Amniotic stem cell (primary cell): ENCODE measurements at regions not wholly inside any gene's neighbourhood (a gene's known extent, or its start where the extent isn't known, plus 50 kb on each side); places are given as distances from the start of the nearest gene placed in this dataset.
"Not testable (repeated sequence)": the region's sequence is repeated elsewhere in the genome, so short reads cannot be mapped to it uniquely, and the experiment has no call there.

Experiments
- DNase-seq: peaks from one replicate; lab custom pipeline; 2025; lab: John Stamatoyannopoulos, UW

- no peak for DNase-seq
Measured at GRCh38 chr1:81738875-81739274, 61.9 kb upstream of the ADGRL2 start.

- DNase-seq, result no peak
Measured at GRCh38 chr1:81733480-81733879, 67.3 kb upstream of the ADGRL2 start.

DNA sequence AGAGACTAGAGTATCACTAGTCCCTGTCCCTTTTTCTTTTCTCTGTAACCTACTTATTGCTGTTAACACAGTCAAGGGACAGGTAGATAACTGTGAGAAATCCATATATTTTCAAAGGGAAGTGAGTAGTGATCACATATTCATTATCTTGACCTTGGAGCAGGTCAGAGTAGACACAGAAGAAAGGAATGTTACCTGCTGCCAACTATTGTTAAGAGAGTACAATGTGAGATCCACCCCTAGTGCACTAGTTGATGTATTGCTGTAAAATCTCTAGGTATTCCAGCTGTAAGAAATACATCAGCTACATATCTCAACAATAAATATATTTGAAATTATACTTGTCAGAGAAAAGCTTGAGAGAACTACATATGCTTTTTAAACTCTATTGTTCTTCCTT lies 68.7 kb upstream of the ADGRL2 start:
- no peak for DNase-seq

DNA sequence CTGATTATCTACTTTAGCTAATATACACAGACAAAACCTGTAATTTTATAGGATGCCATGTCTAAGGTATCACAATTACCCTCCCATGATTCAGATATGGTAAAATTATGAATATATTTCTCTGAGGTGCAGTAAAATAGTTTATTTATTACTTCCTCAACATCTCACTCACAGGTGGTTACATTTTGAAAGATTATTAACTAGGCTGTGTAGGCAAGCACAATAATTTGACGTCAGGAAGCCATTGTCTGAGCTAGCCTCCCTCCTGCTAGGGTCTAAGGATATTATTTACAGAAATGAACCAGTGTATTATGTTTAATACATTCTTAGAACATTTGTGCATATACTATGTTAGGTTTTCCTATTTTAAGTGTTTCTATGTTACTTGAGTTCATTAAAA lies 69.9 kb upstream of the ADGRL2 start:
- no peak for DNase-seq

DNA sequence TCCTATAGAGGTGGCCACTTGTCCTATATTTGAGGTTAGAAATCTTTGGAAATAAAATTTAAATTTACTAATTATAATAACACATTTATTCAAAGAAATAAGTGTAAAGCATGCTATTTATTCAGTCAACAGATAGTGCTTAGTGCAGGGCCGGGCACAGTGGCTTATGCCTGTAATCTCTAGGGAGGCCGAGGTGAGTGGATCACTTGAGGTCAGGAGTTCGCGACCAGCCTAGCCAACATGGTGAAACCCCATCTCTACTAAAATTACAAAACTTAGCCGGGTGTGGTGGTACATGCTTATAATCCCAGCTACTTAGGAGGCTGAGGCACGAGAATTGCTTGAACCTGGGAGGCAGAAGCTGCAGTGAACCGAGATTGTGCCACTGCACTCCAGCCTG lies 70.4 kb upstream of the ADGRL2 start:
- not testable (repeated sequence) for DNase-seq

- DNase-seq, result no peak
Measured at GRCh38 chr1:81729818-81730217, 70.9 kb upstream of the ADGRL2 start.

DNA sequence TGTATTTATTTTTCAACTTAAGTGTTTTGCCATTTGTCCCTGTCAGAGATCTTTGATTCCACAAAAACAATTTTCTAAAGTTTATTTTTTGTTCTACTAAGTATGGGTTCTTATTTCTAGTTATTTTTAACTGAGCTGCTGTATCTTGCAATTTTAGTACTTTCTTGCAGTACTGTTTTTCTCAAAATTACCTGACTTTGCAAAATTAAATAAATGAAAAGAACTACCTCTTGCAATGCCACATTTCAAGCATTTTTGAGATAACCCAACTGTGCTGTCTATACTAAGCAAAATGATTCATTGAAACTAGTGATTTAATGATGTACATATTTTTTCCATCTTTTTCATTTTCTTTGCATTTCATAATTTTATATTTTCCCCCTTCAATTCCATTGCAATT lies 71.5 kb upstream of the ADGRL2 start:
- no peak for DNase-seq

DNA sequence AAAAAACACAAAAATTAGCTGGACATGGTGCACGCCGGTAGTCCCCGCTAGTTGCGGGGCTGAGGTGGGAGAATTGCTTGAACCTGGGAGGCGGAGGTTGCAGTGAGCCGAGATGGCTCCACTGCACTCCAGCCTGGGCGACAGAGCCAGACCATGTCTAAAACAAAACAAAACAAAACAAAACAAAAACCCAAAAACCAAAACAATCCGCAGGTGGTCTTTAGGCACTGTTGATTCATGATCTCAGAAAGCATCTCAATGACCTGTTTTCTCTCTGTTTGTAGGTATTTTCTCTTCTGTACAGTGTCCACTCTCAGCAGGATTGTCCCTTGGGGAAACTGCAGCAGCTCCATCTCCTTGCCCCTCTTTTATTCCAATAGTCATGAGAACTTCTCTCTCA lies 74.9 kb upstream of the ADGRL2 start:
- DNase-seq, result no peak

GRCh38 chr1:81722631-81723328 lies 78.0 kb upstream of the ADGRL2 start:
- not testable (repeated sequence) for DNase-seq

DNA sequence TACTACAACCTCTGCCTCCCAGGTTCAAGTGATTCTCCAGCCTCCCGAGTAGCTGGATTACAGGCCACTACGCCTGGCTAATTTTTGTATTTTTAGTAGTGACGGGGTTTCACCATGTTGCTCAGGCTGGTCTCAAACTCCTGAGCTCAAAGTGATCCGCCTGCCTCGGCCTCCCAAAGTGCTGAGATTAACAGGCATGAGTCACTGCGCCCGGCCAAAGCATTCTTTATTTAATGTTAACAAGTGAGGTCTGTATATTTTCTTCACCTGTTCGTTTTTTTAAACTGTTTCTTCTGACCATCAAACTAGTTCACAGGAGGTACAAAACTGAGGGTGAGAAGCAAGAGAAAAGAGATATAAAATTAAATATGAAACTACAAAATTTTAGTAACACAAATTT lies 80.5 kb upstream of the ADGRL2 start:
- DNase-seq, result not testable (repeated sequence)

DNA sequence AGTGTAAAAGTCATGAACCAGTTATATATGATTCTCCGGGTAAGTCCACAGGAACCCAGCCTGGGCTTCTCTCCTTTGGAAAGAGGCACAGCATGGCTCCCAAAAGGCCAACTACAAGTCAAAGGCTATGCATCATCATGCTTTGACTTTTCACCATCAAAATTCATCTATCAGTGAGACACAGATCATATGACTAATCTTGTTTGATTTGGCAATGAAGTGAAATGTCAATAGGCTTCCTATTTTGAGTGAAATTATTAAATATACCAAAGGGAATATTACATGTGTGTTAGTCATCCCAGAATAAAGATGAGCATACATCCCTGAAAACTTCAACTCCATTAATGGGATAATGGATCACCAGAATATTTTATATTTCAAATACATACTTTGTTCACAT lies 83.5 kb upstream of the ADGRL2 start:
- no peak for DNase-seq

DNA sequence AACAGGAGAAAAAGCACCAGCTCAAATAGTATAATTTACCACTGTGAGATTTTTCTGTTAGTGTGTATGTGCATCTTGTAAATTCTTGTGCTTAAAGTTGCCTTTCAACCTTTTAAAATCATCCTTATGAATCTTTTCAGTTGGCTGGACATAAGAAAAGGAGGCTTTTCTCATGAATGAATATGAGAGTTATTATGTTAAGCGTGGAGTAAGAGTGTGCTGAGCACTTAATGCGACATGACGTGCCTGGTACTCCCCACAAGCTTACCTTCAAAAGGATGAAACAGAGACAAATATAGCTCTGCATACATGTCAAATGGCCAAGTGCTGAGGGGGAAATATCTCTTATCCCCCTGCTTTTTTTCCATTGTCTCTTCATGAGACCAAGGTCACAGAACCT lies 85.3 kb upstream of the ADGRL2 start:
- DNase-seq, result no peak

DNA sequence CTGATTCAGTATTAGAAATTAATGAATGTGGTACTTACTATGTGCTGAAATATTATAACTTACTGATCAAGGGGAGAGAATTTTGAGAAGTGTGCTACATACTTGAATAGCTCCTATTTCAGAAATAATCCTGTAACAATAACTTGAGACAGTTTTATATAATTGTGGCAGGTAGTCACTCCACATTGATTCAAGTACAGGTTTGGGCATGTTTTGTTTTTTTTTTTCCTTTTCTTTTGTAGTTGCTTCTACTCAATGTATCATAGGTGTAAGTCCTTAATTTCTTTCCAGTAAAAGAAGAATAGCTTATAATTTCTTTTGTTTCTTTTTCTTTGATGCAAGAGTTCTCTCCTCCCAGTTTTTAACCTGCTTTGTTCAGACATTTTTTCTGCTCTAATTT lies 86.1 kb upstream of the ADGRL2 start:
- no peak for DNase-seq

- no peak for DNase-seq
Measured at GRCh38 chr1:81712425-81712824, 88.3 kb upstream of the ADGRL2 start.

GRCh38 chr1:81710857-81711256 lies 89.9 kb upstream of the ADGRL2 start:
- no peak for DNase-seq

DNA sequence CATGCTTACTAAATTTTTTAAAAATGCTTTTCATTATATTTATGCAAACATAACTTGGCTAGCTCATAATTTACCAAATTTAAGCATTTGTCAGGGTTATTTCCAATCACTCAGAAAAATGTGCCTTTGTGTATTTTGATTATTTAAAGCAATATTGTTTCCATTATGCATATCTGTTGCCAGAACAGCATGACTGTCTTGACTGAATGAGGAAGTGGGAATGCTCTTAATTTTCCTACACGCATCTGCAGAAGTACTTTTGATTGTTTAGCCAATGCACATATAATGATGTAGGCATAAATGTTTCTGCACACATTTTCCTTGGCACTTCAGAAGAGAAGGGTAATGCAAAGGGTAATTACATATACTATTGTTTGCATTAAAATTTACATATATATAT lies 92.5 kb upstream of the ADGRL2 start:
- no peak for DNase-seq

DNA sequence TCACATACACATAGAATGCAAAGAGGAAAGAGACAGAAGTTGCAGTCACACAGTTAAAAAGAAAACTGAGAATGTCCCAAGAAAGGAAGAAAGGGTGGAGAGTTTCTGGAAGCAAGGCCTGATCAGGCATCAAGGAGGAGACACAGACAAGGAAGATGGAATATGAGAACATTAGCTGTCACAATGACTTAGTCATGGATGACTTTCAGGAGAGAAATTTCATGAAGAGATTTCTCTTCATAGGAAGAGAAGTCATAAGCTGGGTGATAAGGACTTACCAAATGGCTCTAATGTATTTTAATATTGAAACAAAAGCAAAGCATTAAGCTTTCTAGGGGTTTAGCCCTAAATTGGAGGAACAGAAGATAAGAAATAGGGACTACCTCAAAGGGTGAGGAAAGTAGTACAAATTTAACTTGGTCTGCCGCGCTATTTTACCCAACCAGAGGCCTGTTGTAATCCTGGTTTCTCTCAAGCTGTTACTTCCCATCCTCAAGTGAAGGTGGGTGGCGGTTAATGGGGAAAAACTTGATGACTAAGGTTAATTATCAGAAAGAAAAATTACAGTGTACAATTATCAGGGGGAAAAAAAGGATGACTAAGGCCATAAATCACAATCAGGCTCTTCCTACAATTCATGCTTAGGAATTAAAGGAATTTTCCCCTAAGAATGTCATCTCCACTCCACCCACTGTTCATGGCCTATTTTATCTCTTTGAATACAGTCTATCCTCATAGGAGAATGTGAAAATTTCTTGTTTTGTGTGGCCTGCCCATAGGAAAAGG lies 93.9 kb upstream of the ADGRL2 start:
- no peak for DNase-seq

DNA sequence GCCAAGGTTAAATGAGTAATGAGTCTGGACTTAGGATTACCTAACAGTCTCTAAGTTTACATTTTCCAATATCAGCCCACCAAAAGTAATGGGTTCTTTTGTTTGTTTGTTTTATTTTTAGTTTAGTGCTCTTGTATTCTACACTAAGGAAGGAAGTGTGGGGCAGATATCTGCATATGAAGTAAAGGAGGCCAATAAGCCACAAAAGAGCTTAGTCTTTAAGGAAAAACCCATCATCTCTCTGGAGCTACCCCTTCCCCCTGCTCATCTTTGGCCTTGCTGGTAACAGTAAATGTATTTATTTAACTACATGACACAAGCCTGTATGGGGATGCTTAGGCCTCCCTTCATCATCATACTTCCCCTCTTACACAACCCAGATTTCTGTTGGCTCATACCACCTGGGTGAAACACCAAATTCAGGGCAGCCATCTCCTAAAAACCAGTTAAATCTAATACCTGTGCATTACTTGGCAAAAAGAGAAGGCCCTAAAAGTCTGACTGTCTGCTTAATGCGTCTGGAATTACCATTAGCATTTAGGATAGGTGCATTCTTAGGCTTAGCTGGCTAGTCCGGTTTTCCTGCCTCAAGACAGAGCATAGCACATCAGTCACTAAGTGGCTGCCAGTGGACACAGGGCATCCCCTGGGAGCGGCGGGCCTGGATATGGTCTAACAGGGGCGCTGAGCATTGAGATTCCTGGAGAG lies 96.8 kb upstream of the ADGRL2 start:
- no peak for DNase-seq

DNA sequence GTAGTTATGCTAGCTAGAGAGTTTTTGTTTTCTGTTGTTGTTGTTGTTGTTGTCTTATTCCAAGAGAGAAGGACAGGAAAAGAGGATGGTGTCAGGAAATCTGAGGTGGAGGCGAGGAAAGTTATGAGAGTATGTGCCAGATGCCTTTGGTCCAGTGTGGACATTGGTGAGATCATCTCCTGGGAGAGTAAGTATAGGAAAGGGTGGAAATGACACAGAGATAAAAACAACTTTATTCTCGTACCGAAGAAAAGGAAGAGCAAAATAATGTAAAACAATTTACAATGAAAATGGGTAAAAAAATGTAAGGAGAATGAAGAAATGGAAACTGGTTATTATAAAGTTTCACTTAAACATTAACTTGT lies 97.4 kb upstream of the ADGRL2 start:
- no peak for DNase-seq

- DNase-seq, result peak; percentile 69
Measured at GRCh38 chr1:81702903-81703302, 97.8 kb upstream of the ADGRL2 start.

DNA sequence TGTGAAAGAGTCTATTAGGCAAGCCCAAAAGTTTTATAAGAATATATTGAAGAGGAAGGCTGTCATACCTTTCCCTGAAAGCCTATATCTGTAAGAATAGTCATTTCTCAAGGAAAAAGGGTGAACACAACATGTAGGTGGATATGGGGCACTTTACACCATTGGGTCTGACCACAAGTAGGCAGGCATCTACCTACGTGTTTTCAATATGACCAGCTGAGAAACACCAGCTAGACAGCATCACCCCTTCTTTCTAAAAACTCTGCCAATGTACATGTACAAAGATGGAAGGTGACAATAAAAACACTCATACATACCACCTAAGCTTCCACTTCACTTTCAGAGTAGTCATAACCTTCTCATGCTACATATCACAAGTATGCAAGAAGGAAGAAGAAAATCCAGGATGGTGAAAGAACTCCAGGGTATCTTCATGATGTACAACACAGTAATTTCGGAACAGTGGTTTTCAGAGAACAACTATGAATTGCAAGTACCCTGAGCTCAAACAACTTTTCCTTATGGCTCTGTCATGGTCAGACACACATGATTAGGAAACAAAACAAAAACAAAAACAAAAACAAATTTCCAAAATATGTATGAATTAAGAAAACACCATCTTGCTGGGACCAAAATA lies 98.5 kb upstream of the ADGRL2 start:
- no peak for DNase-seq

DNA sequence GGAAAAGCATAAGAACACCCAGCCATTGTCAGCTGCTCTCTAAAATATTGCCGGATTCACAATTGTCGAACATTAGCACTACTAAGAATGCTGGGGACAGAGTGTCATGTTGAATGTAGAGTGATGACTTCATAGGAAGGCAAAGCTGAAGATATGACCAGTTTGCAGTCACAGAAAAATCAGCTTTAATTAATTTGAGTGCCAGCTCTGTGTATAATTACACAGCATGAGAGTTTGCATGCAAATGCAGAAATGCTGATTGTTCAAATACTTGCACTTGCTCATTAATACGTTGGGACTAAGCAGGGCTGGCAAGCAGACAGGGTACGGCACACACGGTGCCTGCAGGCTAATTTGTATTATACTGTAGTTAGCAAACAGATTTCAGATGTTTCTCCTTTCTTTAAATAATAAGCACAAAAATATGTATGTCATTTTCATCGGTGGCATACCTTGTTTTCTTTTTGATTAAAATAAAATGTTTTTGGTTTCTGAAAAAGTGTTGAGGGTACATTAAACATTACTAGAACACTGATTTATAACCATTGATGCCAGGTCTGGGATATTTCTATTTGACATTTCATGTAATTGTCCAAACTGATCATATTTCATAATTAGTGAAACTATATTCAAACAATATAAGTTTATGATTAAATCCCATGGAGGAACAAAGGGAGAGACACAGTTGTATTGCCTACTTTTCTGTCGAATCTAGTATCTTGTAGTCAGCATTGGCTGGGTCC lies 99.8 kb upstream of the ADGRL2 start:
- DNase-seq, result no peak
